SU-DHL-6 (cell line): ENCODE measurements at regions not wholly inside any gene's neighbourhood (a gene's known extent, or its start where the extent isn't known, plus 50 kb on each side); places are given as distances from the start of the nearest gene placed in this dataset.

Experiments used
- H2AFZ ChIP-seq: fragments of 200-600 bp; sonication (generic); 2 replicates; pipeline ENCODE4 v1.6.1; 2014; ENCODE audit warnings: low read depth, mild to moderate bottlenecking, moderate library complexity, mixed read lengths, antibody characterized with exemption, low read length; ENCODE audit not compliant: severe bottlenecking
- H3F3A ChIP-seq: fragments of 200-600 bp; shearing (Covaris generic); 2 replicates; pipeline ENCODE4 v1.6.0; 2016; ENCODE audit warnings: antibody characterized with exemption, mild to moderate bottlenecking; ENCODE audit not compliant: insufficient read depth
- H3K27ac ChIP-seq: fragments of 200-600 bp; sonication (generic); 2 replicates; pipeline ENCODE4 v1.5.1; 2016; ENCODE audit warnings: low read depth, mild to moderate bottlenecking, low read length, moderate library complexity, mixed read lengths
- H3K27me3 ChIP-seq: fragments of 200-600 bp; sonication (generic), shearing (Covaris generic); 2 replicates; pipeline ENCODE4 v1.6.0; 2014; ENCODE audit warnings: mild to moderate bottlenecking, low read length
- H3K36me3 ChIP-seq: fragments of 200-600 bp; sonication (generic); 2 replicates; pipeline ENCODE4 v1.6.1; 2014; ENCODE audit warnings: mild to moderate bottlenecking, low read length, mixed read lengths
- H3K4me2 ChIP-seq: fragments of 300-600, 200-600 bp; shearing (Covaris generic), sonication (generic); 2 replicates; pipeline ENCODE4 v1.6.0; 2014; ENCODE audit warnings: low read length, low read depth, mild to moderate bottlenecking; ENCODE audit not compliant: poor library complexity, severe bottlenecking
- H3K4me3 ChIP-seq: fragments of 200-600 bp; sonication (generic); 2 replicates; pipeline ENCODE4 v1.5.1; 2014; ENCODE audit warnings: antibody characterized with exemption, low read length, mild to moderate bottlenecking, mixed read lengths; ENCODE audit not compliant: insufficient read depth, poor library complexity, severe bottlenecking
- H3K79me2 ChIP-seq: fragments of 200-600 bp; sonication (generic); 2 replicates; pipeline ENCODE4 v1.6.1; 2014; ENCODE audit warnings: mild to moderate bottlenecking, low read length, moderate library complexity; ENCODE audit not compliant: insufficient read depth
- H3K9ac ChIP-seq: fragments of 200-600 bp; sonication (generic); 2 replicates; pipeline ENCODE4 v1.7.0; 2014; ENCODE audit warnings: mild to moderate bottlenecking, low read length
- H3K9me2 ChIP-seq: fragments of 200-600 bp; sonication (generic); replicated peaks from 2 replicates; pipeline ENCODE4 v1.6.1; 2014; ENCODE audit warnings: low read length; ENCODE audit not compliant: insufficient read depth
- H3K9me3 ChIP-seq: fragments of 200-600 bp; sonication (generic); 2 replicates; pipeline ENCODE4 v1.6.1; 2014; ENCODE audit warnings: low read length, mixed read lengths; ENCODE audit not compliant: insufficient read depth
- H4K20me1 ChIP-seq: fragments of 200-600 bp; sonication (generic); 2 replicates; pipeline ENCODE4 v1.6.1; 2014; ENCODE audit warnings: low read depth, mild to moderate bottlenecking, antibody characterized with exemption, low read length, moderate library complexity, mixed read lengths
- CTCF ChIP-seq: fragments of 200-600 bp; sonication (generic); IDR thresholded peaks from one replicate; pipeline ENCODE4 v1.5.1; 2017; ENCODE audit warnings: antibody characterized with exemption, mild to moderate bottlenecking, low read length, moderate library complexity; ENCODE audit not compliant: insufficient read depth, poor library complexity, severe bottlenecking
- EZH2phosphoT487 ChIP-seq: fragments of 200-600 bp; sonication (generic), shearing (Covaris generic); conservative IDR thresholded peaks from 2 replicates; pipeline ENCODE4 v1.6.1; 2018; ENCODE audit warnings: mild to moderate bottlenecking, antibody characterized with exemption, low read length, moderate library complexity, mixed read lengths

- Histone ChIP-seq H2AFZ (no peak overlapping the region), H3K9me2 (no peaks in the 10 kb centered on the region), H3K27me3 (no peaks in the 10 kb centered on the region), H3K4me3 (no peak overlapping the region), H4K20me1 (no peaks in the 10 kb centered on the region), H3K9me3 (no peaks in the 10 kb centered on the region), H3F3A (peaks cover 5% of the 10 kb centered on the region; the same call in 1 of the 2 replicates), H3K79me2 (no peaks in the 10 kb centered on the region), H3K36me3 (no peaks in the 10 kb centered on the region), H3K4me2 (no peak overlapping the region), H3K27ac (no peak overlapping the region), H3K9ac (no peak overlapping the region)
- TF ChIP-seq EZH2phosphoT487 (no peak), CTCF (no peak)
These were observed 71.5 kb upstream of the RIPOR2 start for GRCh38 chr6:25007269-25007699.

DNA sequence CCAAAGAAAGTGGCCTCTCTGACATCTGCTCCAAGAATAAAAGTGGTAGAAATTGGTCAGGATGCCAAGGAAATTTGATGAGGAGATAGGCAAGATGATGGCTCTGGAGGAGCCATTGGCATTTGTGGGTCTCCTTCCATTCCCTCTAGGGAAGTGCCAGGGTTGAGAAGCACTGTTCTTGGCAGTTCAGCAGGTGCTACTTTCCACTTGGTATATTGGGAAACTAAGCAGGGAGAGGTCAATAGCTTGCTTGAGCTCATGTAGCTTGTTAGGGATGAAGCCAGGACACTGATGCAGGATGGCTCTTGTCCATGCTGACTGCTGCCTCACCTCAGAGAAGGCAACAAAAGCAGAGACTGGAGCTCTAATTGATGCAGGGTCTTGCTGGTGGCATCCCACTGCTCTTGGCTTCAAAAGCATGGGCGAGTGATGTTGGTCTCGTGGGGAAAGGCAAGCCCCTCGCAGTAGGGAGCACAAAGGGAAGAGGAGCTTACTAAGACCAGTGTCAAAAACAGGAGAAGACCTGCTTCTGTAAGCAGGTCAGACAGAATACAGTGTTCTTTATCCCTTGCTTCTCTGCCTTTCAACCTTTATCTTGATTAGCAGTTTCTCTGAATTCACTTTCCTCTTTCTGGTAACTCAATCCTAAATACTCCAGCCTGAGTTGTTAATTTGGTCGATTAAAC, 73.1 kb upstream of the RIPOR2 start:
- Histone ChIP-seq H3K4me3 (no peak overlapping the region), H3K36me3 (no peaks in the 10 kb centered on the region), H4K20me1 (no peaks in the 10 kb centered on the region), H3K9me3 (no peaks in the 10 kb centered on the region), H3K27ac (no peak overlapping the region), H2AFZ (no peak overlapping the region), H3K9me2 (no peaks in the 10 kb centered on the region), H3K79me2 (no peaks in the 10 kb centered on the region), H3K27me3 (no peaks in the 10 kb centered on the region), H3K4me2 (no peak overlapping the region), H3F3A (peaks cover 5% of the 10 kb centered on the region; the same call in 1 of the 2 replicates), H3K9ac (no peak overlapping the region)
- TF ChIP-seq EZH2phosphoT487 (no peak), CTCF (no peak)

DNA sequence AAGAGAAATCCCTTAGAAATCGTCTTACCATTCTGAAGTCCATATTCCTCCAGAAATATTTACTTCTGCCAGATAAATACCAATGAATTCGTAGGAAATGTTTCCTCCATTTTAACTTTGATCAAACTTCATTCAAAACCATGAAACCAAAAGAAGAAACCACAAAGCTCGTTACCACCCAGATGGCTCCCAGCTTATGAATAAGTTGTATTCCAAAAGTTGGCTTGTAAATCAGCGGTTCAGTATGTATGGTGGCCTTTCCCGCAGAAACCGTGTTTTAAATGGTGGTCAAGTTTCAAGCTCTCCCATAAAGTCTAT, 73.6 kb upstream of the RIPOR2 start:
- no peak overlapping the region for H3K27ac ChIP-seq
- H3K27me3 ChIP-seq: no peaks in the 10 kb centered on the region
- no peak overlapping the region for H3K4me3 ChIP-seq
- no peak overlapping the region for H3K4me2 ChIP-seq
- no peaks in the 10 kb centered on the region for H3K36me3 ChIP-seq
- H3K9me3 ChIP-seq: no peaks in the 10 kb centered on the region
- peaks cover 5% of the 10 kb centered on the region; the same call in 1 of the 2 replicates for H3F3A ChIP-seq
- no peak overlapping the region for H2AFZ ChIP-seq
- TF ChIP-seq EZH2phosphoT487 (no peak), CTCF (no peak)
- no peaks in the 10 kb centered on the region for H3K79me2 ChIP-seq
- no peaks in the 10 kb centered on the region for H3K9me2 ChIP-seq
- H3K9ac ChIP-seq: no peak overlapping the region
- no peaks in the 10 kb centered on the region for H4K20me1 ChIP-seq
